H1 (cell line): ENCODE measurements at regions not wholly inside any gene's neighbourhood (a gene's known extent, or its start where the extent isn't known, plus 50 kb on each side); places are given as distances from the start of the nearest gene placed in this dataset.

Experiments
- CTCF ChIA-PET: fragments of 300-600 bp; sonication (Branson Sonifier 250); formaldehyde crosslinking; loops from one replicate; lab custom pipeline; 2021; ENCODE audit not compliant: partially characterized antibody; lab: Charles Lee
- POLR2A ChIA-PET: fragments of 300-600 bp; sonication (Branson Sonifier 250); formaldehyde crosslinking; loops from one replicate; lab custom pipeline; 2021; ENCODE audit warnings: inconsistent platforms; ENCODE audit not compliant: partially characterized antibody; lab: Charles Lee
- DNase-seq, 2 experiments: peaks; one replicate each; pipeline versions ENCODE4 v3.0.0 to v3.0.0-alpha.2; 2010 to 2022; ENCODE audit warnings: low spot score in 2 of 2, low read depth in 1 of 2, mixed read lengths in 1 of 2
- FAIRE-seq: peaks from 2 replicates; lab custom pipeline; 2011; peaks lifted over from hg19 to GRCh38; lab: Jason Lieb, UNC
- H2AFZ ChIP-seq: 2 replicates; pipeline ENCODE4 v1.8.1; 2012; ENCODE audit warnings: low read length, inconsistent platforms
- H2AK5ac ChIP-seq: 2 replicates; pipeline ENCODE4 v1.6.1; 2013; ENCODE audit warnings: low read depth, low read length
- H2BK120ac ChIP-seq: replicated peaks from 2 replicates; pipeline ENCODE3; 2013; ENCODE audit warnings: low read depth, low read length, inconsistent platforms
- H2BK12ac ChIP-seq: 2 replicates; pipeline ENCODE4 v1.6.1; 2013; ENCODE audit warnings: low read depth, low read length
- H2BK15ac ChIP-seq: 2 replicates; pipeline ENCODE4 v1.6.1; 2013; ENCODE audit warnings: low read length
- H2BK20ac ChIP-seq: 2 replicates; pipeline ENCODE4 v1.6.1; 2013; ENCODE audit warnings: low read length
- H2BK5ac ChIP-seq: 2 replicates; pipeline ENCODE4 v1.6.1; 2013; ENCODE audit warnings: low read depth, low read length
- H3K14ac ChIP-seq: 2 replicates; pipeline ENCODE4 v1.6.1; 2013; ENCODE audit warnings: inconsistent platforms; ENCODE audit not compliant: insufficient read length
- H3K18ac ChIP-seq: 2 replicates; pipeline ENCODE4 v1.6.1; 2013; ENCODE audit warnings: low read length; ENCODE audit errors: extremely low read depth
- H3K23ac ChIP-seq: 2 replicates; pipeline ENCODE4 v1.6.1; 2013; ENCODE audit warnings: inconsistent platforms; ENCODE audit not compliant: insufficient read length
- H3K23me2 ChIP-seq: 2 replicates; pipeline ENCODE4 v1.6.1; 2013; ENCODE audit warnings: low read depth, low read length
- H3K27ac ChIP-seq: 2 replicates; pipeline ENCODE4 v1.6.1; 2011; ENCODE audit warnings: low read depth, low read length, inconsistent platforms
- H3K27me3 ChIP-seq, 4 experiments: replicated peaks in 1 of 4; 1 replicate in 1 of 4; 2 replicates in 3 of 4; pipeline versions ENCODE4 v1.6.1 to v1.8.1; 2011 to 2013; ENCODE audit warnings: low read length in 3 of 4, mild to moderate bottlenecking in 3 of 4, inconsistent platforms in 2 of 4, mixed read lengths in 2 of 4, moderate library complexity in 1 of 4; ENCODE audit not compliant: control insufficient read depth in 3 of 4, insufficient read depth in 3 of 4; ENCODE audit errors: extremely low read depth in 1 of 4
- H3K36me3 ChIP-seq, 4 experiments: 2 replicates each; pipeline versions ENCODE4 v1.6.1 to v1.8.1; 2011 to 2013; ENCODE audit warnings: mild to moderate bottlenecking in 4 of 4, low read length in 3 of 4, moderate library complexity in 2 of 4, control low read depth in 1 of 4, inconsistent platforms in 1 of 4; ENCODE audit not compliant: insufficient read depth in 4 of 4, control insufficient read depth in 2 of 4
- H3K4ac ChIP-seq: replicated peaks from 2 replicates; pipeline ENCODE3; 2013; ENCODE audit warnings: low read length, low read depth, mixed read lengths, inconsistent platforms; ENCODE audit not compliant: insufficient read length
- H3K4me1 ChIP-seq, 4 experiments: replicated peaks in 1 of 4; 1 replicate in 1 of 4; 2 replicates in 3 of 4; pipeline versions ENCODE4 v1.6.1 to v1.8.1; 2011 to 2013; ENCODE audit warnings: low read length in 3 of 4, inconsistent platforms in 2 of 4, mixed read lengths in 1 of 4; ENCODE audit not compliant: insufficient read depth in 4 of 4, control insufficient read depth in 3 of 4
- H3K4me2 ChIP-seq, 2 experiments: 2 replicates each; pipeline versions ENCODE4 v1.6.1 to v1.8.1; 2011 to 2013; ENCODE audit warnings: low read depth in 2 of 2, low read length in 2 of 2, control low read depth in 1 of 2, inconsistent platforms in 1 of 2, mild to moderate bottlenecking in 1 of 2; ENCODE audit not compliant: insufficient read depth in 1 of 2
- H3K4me3 ChIP-seq, 4 experiments: fragments of 200-600, 300-600 bp in 1 of 4; sonication (generic), shearing (Covaris generic), sonication (Bioruptor Twin) in 1 of 4; 2 replicates each; pipeline versions ENCODE4 v1.5.1 to v1.8.1; 2011 to 2016; ENCODE audit warnings: low read length in 4 of 4, low read depth in 3 of 4, control low read depth in 2 of 4, inconsistent platforms in 2 of 4, mild to moderate bottlenecking in 2 of 4, mixed read lengths in 1 of 4, moderate library complexity in 1 of 4; ENCODE audit not compliant: insufficient read depth in 2 of 4; ENCODE audit errors: extremely low read depth in 1 of 4
- H3K56ac ChIP-seq: replicated peaks from 2 replicates; pipeline ENCODE3; 2013; ENCODE audit warnings: low read depth, mild to moderate bottlenecking, mixed read lengths, low read length, inconsistent platforms; ENCODE audit not compliant: insufficient read length
- H3K79me1 ChIP-seq: 2 replicates; pipeline ENCODE4 v1.6.1; 2013; ENCODE audit warnings: low read depth, low read length, control low read depth
- H3K79me2 ChIP-seq, 2 experiments: 2 replicates each; pipeline versions ENCODE4 v1.6.1 to v1.8.1; 2012 to 2013; ENCODE audit warnings: low read length in 2 of 2, mild to moderate bottlenecking in 2 of 2, inconsistent platforms in 1 of 2; ENCODE audit not compliant: insufficient read depth in 2 of 2, control insufficient read depth in 1 of 2
- H3K9ac ChIP-seq, 4 experiments: replicated peaks in 1 of 4; 1 replicate in 1 of 4; 2 replicates in 3 of 4; pipeline versions ENCODE4 v1.6.1 to v1.8.1; 2011 to 2013; ENCODE audit warnings: low read depth in 3 of 4, low read length in 3 of 4, control low read depth in 2 of 4, mild to moderate bottlenecking in 2 of 4, moderate library complexity in 2 of 4, inconsistent platforms in 1 of 4; ENCODE audit errors: extremely low read depth in 1 of 4
- H3K9me3 ChIP-seq, 2 experiments: 2 replicates each; pipeline versions ENCODE4 v1.6.1 to v1.8.1; 2012 to 2013; ENCODE audit warnings: mild to moderate bottlenecking in 2 of 2, moderate library complexity in 2 of 2, control low read depth in 1 of 2, inconsistent platforms in 1 of 2, low read depth in 1 of 2, low read length in 1 of 2, mixed read lengths in 1 of 2; ENCODE audit not compliant: insufficient read depth in 2 of 2
- H4K20me1 ChIP-seq, 2 experiments: replicated peaks in 1 of 2; 2 replicates each; pipeline versions ENCODE3 to v1.8.1; 2011 to 2013; ENCODE audit warnings: inconsistent platforms in 2 of 2, low read length in 2 of 2, mild to moderate bottlenecking in 1 of 2; ENCODE audit not compliant: insufficient read depth in 2 of 2, control insufficient read depth in 1 of 2
- H4K5ac ChIP-seq: 2 replicates; pipeline ENCODE4 v1.6.1; 2013; ENCODE audit warnings: low read length, low read depth, mixed read lengths, inconsistent platforms; ENCODE audit not compliant: insufficient read length
- H4K8ac ChIP-seq: 2 replicates; pipeline ENCODE4 v1.8.0; 2013; ENCODE audit warnings: mild to moderate bottlenecking, moderate library complexity, low read length, inconsistent platforms; ENCODE audit not compliant: insufficient read depth; ENCODE audit errors: extremely low read depth
- H4K91ac ChIP-seq: replicated peaks from 2 replicates; pipeline ENCODE3; 2013; ENCODE audit warnings: low read length, mixed read lengths, inconsistent platforms; ENCODE audit not compliant: insufficient read length
- ATF2 ChIP-seq: IDR thresholded peaks from 2 replicates; pipeline ENCODE4 v1.6.1; 2012; ENCODE audit warnings: low read length, inconsistent platforms
- CHD1 ChIP-seq: IDR thresholded peaks from 2 replicates; pipeline ENCODE4 v1.6.1; 2012; ENCODE audit warnings: low read depth, low read length, improper control_type of control experiment
- EP300 ChIP-seq, 2 experiments: IDR thresholded peaks; 1 replicate in 1 of 2; 2 replicates in 1 of 2; pipeline ENCODE4 v1.6.1; 2011 to 2012; ENCODE audit warnings: low read depth in 2 of 2, low read length in 2 of 2, mild to moderate bottlenecking in 2 of 2, borderline replicate concordance in 1 of 2, inconsistent platforms in 1 of 2, moderate library complexity in 1 of 2
- JUN ChIP-seq: IDR thresholded peaks from 2 replicates; pipeline ENCODE4 v1.6.1; 2011; ENCODE audit warnings: low read depth, mild to moderate bottlenecking, improper control_type of control experiment, low read length
- NRF1 ChIP-seq: IDR thresholded peaks from 2 replicates; pipeline ENCODE4 v1.6.1; 2011; ENCODE audit warnings: mild to moderate bottlenecking, low read depth, low read length, improper control_type of control experiment
- POU5F1 ChIP-seq: IDR thresholded peaks from 2 replicates; pipeline ENCODE4 v1.6.1; 2011; ENCODE audit warnings: low read depth, mild to moderate bottlenecking, low read length, moderate library complexity
- RFX5 ChIP-seq: IDR thresholded peaks from 2 replicates; pipeline ENCODE4 v1.6.1; 2011; ENCODE audit warnings: low read depth, low read length, improper control_type of control experiment, borderline replicate concordance
- RXRA ChIP-seq: IDR thresholded peaks from 2 replicates; pipeline ENCODE4 v1.6.1; 2011; ENCODE audit warnings: low read depth, mild to moderate bottlenecking, low read length, moderate library complexity; ENCODE audit not compliant: insufficient read depth
- SIN3A ChIP-seq, 2 experiments: IDR thresholded peaks in 1 of 2; conservative IDR thresholded peaks in 1 of 2; 2 replicates each; pipeline ENCODE4 v1.6.1; 2011 to 2012; ENCODE audit warnings: low read length in 2 of 2, improper control_type of control experiment in 1 of 2, low read depth in 1 of 2, mild to moderate bottlenecking in 1 of 2
- SP1 ChIP-seq: IDR thresholded peaks from 2 replicates; pipeline ENCODE4 v1.6.1; 2011; ENCODE audit warnings: low read depth, low read length
- SRF ChIP-seq: IDR thresholded peaks from 2 replicates; pipeline ENCODE4 v1.6.1; 2011; ENCODE audit warnings: mild to moderate bottlenecking, low read depth, low read length, moderate library complexity
- SUZ12 ChIP-seq: fragments of 200-600 bp; sonication (generic); IDR thresholded peaks from 2 replicates; pipeline ENCODE4 v1.6.1; 2012; ENCODE audit warnings: mild to moderate bottlenecking, inconsistent platforms, low read length, moderate library complexity, mixed read lengths
- TEAD4 ChIP-seq: IDR thresholded peaks from 2 replicates; pipeline ENCODE4 v1.6.1; 2012; ENCODE audit warnings: low read depth, low read length, inconsistent platforms, mixed read lengths

- no peak for TF ChIP-seq JUN
- TF ChIP-seq NRF1: no peak
- TF ChIP-seq, all 59 proteins: peak for 0
Measured at GRCh38 chr7:10596827-10597226, 376.8 kb upstream of the PHF14 start (continued).

GRCh38 chr7:10604128-10604527, 369.5 kb upstream of the PHF14 start:
- Histone ChIP-seq H3K23ac (no peak overlapping the region), H3K79me1 (no peaks in the 10 kb centered on the region), H3K23me2 (no peaks in the 10 kb centered on the region; the same call in 1 of the 2 replicates), H4K5ac (no peak overlapping the region), H2BK5ac (no peak overlapping the region), H4K91ac (no peak overlapping the region), H3K9me3 (no peaks in the 10 kb centered on the region), H4K20me1 (no peaks in the 10 kb centered on the region), H2BK15ac (no peak overlapping the region), H3K9ac (no peak overlapping the region), H3K14ac (no peak overlapping the region), H3K4me1 (no peaks in the 10 kb centered on the region), H3K4me3 (no peak overlapping the region), H3K4ac (no peak overlapping the region), H3K18ac (no peak overlapping the region), H2AFZ (no peak overlapping the region), H2BK120ac (no peak overlapping the region), H2BK20ac (no peak overlapping the region), H2AK5ac (no peak overlapping the region), H3K4me2 (no peak overlapping the region), H4K8ac (no peak overlapping the region), H3K56ac (no peak overlapping the region), H2BK12ac (no peak overlapping the region), H3K79me2 (no peaks in the 10 kb centered on the region), H3K36me3 (no peaks in the 10 kb centered on the region), H3K27ac (no peak overlapping the region), H3K27me3 (no peaks in the 10 kb centered on the region)
- DNase-seq (no peak), FAIRE-seq (no peak)
- ChIA-PET POLR2A (no interaction called here), CTCF (no interaction called here)
- TF ChIP-seq EP300 (IDR thresholded peaks at IDR 0.05; ENCODE audit: borderline replicate concordance in 1 of 2, low read depth in 2 of 2, low read length in 2 of 2): no peak
- TF ChIP-seq CHD1: no peak
- no peak for TF ChIP-seq RFX5
- TF ChIP-seq POU5F1: no peak
- no peak for TF ChIP-seq SIN3A (conservative IDR thresholded peaks at IDR 0.05 in 1 of 2, IDR thresholded peaks at IDR 0.05 in 1 of 2; ENCODE audit: low read depth in 1 of 2, low read length in 2 of 2)
- TF ChIP-seq TEAD4: no peak
- no peak for TF ChIP-seq SUZ12
- no peak for TF ChIP-seq RXRA
- no peak for TF ChIP-seq ATF2
- no peak for TF ChIP-seq SRF
- no peak for TF ChIP-seq SP1
